ENCODE measurements at regions not wholly inside any gene's neighbourhood (a gene's known extent, or its start where the extent isn't known, plus 50 kb on each side); places are given as distances from the start of the nearest gene placed in this dataset.

GRCh38 chr15:56295433-56295832 lies 51.8 kb upstream of the RFX7 start:
- TF ChIP-seq CTCF (conservative IDR thresholded peaks at IDR 0.05; ENCODE audit: low read length), result peak; percentile 33; the same call in 1 of the 2 replicates
- no peak for TF ChIP-seq EZH2phosphoT487 (IDR thresholded peaks at IDR 0.05; ENCODE audit: borderline replicate concordance, low read depth, low read length)

All from OCI-LY7 (cell line).